Fibroblast of skin of right biceps (primary cell): ENCODE measurements at regions not wholly inside any gene's neighbourhood (a gene's known extent, or its start where the extent isn't known, plus 50 kb on each side); places are given as distances from the start of the nearest gene placed in this dataset.
A peak's percentile ranks its signal among the peaks of the same experiment; 100 is the strongest.
"Not testable (repeated sequence)": the region's sequence is repeated elsewhere in the genome, so short reads cannot be mapped to it uniquely, and the experiment has no call there.

Source experiments
- DNase-seq: peaks from one replicate; pipeline ENCODE4 v3.0.0-alpha.2; 2013

GRCh38 chr1:70556541-70556940 lies 145.5 kb downstream of the CTH start:
- DNase-seq = no peak

DNA sequence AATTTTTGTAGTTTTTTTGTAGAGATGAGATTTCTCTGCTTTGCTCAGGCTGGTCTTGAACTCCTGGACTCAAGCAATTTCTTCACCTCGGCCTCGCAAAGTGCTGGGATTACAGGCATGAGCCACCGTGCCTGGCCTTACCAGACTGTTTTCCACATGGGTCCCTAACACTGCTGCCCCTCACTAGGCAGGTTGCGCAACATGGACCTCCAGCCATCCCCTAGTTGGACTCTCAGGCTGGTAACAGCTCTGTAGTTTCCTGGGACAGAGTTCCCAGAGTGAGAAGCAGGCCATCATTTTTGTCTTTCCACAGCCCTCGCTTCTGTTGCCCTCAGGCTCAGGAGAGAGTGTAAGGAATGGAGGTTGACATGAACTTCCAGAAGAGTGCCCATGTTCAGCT lies 156.1 kb downstream of the CTH start:
- no peak for DNase-seq

DNA sequence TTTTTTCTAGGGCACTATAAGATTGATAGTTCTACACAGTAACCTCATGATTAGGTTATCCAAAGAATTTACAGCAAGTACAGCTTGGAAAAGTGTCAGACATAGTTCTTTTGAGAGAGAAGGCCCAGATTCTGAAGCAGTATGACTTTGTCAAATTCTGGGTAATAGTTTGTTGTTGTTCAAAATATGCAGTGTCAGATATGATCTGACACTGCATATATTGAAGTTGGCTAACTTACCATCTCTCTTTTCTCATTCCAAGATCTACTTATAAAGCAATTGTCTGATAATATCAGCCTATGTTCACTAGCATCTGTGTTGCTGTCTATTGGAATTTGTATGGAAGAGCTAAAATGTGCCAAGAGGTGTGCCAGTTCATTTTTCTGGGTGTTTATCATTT lies 160.1 kb downstream of the CTH start:
- no peak for DNase-seq

DNA sequence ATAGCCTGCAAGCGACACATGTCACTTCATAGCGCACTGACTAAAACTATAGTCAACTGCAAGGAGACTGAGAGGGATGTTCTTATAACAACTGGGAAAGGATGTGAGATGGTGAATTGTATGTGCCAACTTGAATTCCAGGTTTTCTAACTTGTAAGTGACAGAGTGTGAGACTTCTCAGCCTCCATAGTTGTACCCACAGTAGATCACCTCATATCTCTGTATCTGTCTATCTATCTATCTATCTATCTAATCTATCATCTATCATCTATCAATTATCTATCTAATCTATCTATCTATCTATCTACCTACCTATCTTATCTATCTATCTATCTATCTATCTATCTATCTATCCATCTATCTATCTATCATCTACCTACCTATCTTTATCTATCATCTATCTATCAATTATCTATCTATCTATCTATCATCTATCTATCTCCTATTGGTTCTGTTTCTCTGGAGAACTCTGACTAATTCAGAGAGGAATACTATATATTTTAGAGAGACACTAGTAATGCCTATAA lies 162.3 kb downstream of the CTH start:
- DNase-seq = no peak

GRCh38 chr1:70581661-70582060 lies 170.6 kb downstream of the CTH start:
- DNase-seq = no peak

DNA sequence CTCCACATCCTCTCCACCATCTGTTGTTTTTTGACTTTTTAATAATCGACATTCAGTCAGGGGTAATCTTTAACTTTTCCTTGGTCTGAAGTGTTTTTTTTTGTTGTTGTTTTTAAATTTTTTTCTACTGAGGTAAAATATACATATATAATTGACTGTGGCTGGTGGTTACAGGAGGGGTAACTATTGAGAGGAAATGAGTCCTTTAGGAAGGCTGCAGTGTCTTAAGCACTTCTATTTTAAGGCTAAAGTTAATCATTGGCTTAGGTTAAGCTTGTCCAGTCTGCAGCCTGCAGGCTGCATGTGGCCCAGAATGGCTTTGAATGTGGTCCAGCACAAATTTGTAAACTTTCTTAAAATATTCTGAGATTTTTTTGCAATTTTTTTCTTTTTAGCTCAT lies 172.5 kb downstream of the CTH start:
- DNase-seq = no peak

- DNase-seq = no peak
These were observed 175.0 kb downstream of the CTH start for GRCh38 chr1:70586046-70586445.

DNA sequence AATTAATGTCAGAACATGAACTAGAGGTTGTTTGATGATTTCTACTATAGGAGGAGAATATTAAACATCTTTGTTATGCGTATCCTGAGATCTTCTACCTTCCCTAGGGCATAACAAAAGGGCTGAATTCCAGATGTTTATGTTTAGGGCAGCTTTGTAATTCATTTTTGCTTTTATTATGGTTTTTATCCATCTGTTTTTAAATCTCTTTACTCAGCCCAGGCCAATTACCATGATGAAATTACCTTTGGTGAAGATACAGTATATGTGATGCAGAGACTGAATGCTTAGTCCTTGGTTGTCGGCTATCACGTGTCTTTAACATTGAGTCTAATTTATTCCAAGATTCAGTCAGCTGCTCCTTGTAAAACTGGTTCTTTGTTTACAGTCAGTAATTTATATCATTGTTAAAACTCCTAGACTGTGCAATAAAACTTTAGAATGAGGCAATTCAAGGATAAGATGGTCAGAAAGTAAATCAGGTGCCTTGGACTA lies 176.9 kb downstream of the CTH start:
- no peak for DNase-seq

DNA sequence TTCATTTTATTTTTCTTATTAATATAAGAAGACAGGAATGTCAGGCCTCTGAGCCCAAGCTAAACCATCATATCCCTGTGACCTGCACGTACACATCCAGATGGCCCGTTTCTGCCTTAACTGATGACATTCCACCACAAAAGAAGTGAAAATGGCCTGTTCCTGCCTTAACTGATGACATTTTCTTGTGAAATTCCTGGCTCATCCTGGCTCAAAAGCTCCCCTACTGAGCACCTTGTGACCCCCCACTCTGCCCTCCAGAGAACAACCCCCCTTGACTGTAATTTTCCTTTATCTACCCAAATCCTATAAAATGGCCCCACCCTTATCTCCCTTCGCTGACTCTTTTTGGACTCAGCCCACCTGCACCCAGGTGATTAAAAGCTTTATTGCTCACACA lies 182.5 kb downstream of the CTH start:
- not testable (repeated sequence) for DNase-seq

GRCh38 chr1:70608815-70609214 lies 197.7 kb downstream of the CTH start:
- no peak for DNase-seq

DNA sequence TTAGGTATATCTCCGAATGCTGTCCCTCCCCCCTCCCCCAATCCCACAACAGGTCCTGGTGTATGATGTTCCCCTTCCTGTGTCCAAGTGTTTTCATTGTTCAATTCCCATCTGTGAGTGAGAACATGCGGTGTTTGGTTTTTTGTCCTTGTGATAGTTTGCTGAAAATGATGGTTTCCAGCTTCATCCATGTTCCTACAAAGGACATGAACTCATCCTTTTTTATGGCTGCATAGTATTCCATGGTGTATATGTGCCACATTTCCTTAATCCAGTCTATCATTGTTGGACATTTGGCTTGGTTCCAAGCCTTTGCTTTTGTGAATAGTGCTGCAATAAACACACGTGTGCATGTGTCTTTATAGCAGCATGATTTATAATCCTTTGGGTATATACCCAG lies 199.1 kb downstream of the CTH start:
- DNase-seq = not testable (repeated sequence)

DNA sequence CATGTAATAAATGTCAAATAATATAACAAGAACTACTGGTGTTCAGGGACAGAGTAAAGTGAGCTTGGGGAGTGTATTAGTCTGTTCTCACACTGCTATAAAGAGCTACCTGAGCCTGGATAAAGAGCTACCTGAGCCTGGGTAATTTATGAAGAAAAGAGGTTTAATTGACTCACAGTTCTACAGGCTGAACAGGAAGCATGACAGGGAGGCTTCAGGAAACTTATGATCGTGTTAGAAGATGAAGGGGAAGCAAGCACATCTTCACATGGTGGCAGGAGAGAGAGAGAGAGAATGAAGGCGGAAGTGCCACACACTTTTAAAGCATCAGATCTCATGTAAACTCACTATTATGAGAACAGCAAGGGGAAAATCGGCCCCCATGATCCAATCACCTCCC lies 205.9 kb downstream of the CTH start:
- no peak for DNase-seq

- DNase-seq = no peak
These were observed 206.7 kb downstream of the CTH start for GRCh38 chr1:70617728-70618127.

GRCh38 chr1:70627910-70628309 lies 216.8 kb downstream of the CTH start:
- no peak for DNase-seq

GRCh38 chr1:70628973-70629372 lies 217.9 kb downstream of the CTH start:
- no peak for DNase-seq

GRCh38 chr1:70633004-70633403 lies 221.9 kb downstream of the CTH start:
- no peak for DNase-seq

- no peak for DNase-seq
These were observed 224.8 kb downstream of the CTH start for GRCh38 chr1:70635868-70636267.

- no peak for DNase-seq
These were observed 230.8 kb downstream of the CTH start for GRCh38 chr1:70641868-70642267.

GRCh38 chr1:70656361-70656760 lies 245.3 kb downstream of the CTH start:
- peak; percentile 6 for DNase-seq

- no peak for DNase-seq
These were observed 248.8 kb downstream of the CTH start for GRCh38 chr1:70659891-70660290.

GRCh38 chr1:70666381-70667140 lies 255.5 kb downstream of the CTH start:
- peak; percentile 11 for DNase-seq

- DNase-seq = peak; percentile 46
These were observed 256.6 kb downstream of the CTH start for GRCh38 chr1:70667494-70668170.

DNA sequence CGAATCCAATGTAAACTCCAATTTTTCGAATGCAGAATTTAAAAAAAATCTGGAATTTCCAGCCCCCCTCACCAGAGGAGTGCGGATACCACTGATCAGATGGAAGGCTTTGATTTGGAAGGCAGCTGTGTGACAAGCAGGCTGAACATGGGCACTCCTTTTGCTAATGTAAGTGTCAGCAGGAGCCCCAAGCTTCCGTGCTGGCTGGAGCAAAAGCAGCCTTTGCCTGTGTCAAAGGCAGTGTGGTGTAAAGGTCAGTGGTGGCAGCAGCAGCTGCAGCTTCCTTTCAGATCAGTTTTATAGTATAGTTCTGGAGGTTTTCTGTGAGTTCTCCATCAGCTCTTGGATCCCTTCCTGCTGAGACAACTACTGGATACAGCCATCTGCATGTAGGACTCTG lies 259.9 kb downstream of the CTH start:
- no peak for DNase-seq

- no peak for DNase-seq
These were observed 261.4 kb downstream of the CTH start for GRCh38 chr1:70672442-70672888.
